ENCODE measurements at regions not wholly inside any gene's neighbourhood (a gene's known extent, or its start where the extent isn't known, plus 50 kb on each side); places are given as distances from the start of the nearest gene placed in this dataset.

- Histone ChIP-seq H3K4me3 (ENCODE audit: low read length in 2 of 2) (no peak overlapping the region), H3K9ac (ENCODE audit: low read depth in 1 of 2, low read length in 2 of 2) (no peak overlapping the region), H3K27me3 (ENCODE audit: control insufficient read depth in 2 of 2, insufficient read depth in 2 of 2, low read length in 2 of 2) (no peaks in the 10 kb centered on the region), H3K9me3 (ENCODE audit: control insufficient read depth in 2 of 2, low read length in 2 of 2) (no peaks in the 10 kb centered on the region), H3K36me3 (ENCODE audit: control insufficient read depth in 2 of 2, insufficient read depth in 2 of 2, low read length in 2 of 2) (no peaks in the 10 kb centered on the region), H3K27ac (ENCODE audit: low read depth in 2 of 2, low read length in 2 of 2) (no peak overlapping the region), H3K4me1 (ENCODE audit: control insufficient read depth in 2 of 2, insufficient read depth in 2 of 2, low read length in 2 of 2) (no peaks in the 10 kb centered on the region)
These were observed 167.1 kb upstream of the NECTIN3 start for GRCh38 chr3:110904520-110904890.

GRCh38 chr3:110905121-110905520, 166.5 kb upstream of the NECTIN3 start:
- Histone ChIP-seq H3K4me1 (ENCODE audit: control insufficient read depth in 2 of 2, insufficient read depth in 2 of 2, low read length in 2 of 2) (no peaks in the 10 kb centered on the region), H3K27me3 (ENCODE audit: control insufficient read depth in 2 of 2, insufficient read depth in 2 of 2, low read length in 2 of 2) (no peaks in the 10 kb centered on the region), H3K4me3 (ENCODE audit: low read length in 2 of 2) (no peak overlapping the region)

GRCh38 chr3:110909839-110910238, 161.8 kb upstream of the NECTIN3 start:
- no peak overlapping the region for H3K27ac ChIP-seq (ENCODE audit: low read depth in 2 of 2, low read length in 2 of 2)
- no peak overlapping the region for H3K4me3 ChIP-seq (ENCODE audit: low read length in 2 of 2)
- H3K9ac ChIP-seq (ENCODE audit: low read depth in 1 of 2, low read length in 2 of 2) = no peak overlapping the region
- H3K4me1 ChIP-seq (ENCODE audit: control insufficient read depth in 2 of 2, insufficient read depth in 2 of 2, low read length in 2 of 2) = no peaks in the 10 kb centered on the region
- no peaks in the 10 kb centered on the region for H3K36me3 ChIP-seq (ENCODE audit: control insufficient read depth in 2 of 2, insufficient read depth in 2 of 2, low read length in 2 of 2)
- H3K27me3 ChIP-seq (ENCODE audit: control insufficient read depth in 2 of 2, insufficient read depth in 2 of 2, low read length in 2 of 2) = no peaks in the 10 kb centered on the region
- H3K9me3 ChIP-seq (ENCODE audit: control insufficient read depth in 2 of 2, low read length in 2 of 2) = no peaks in the 10 kb centered on the region

More at GRCh38 chr3:110905121-110905520, 166.5 kb upstream of the NECTIN3 start:
- H3K27ac ChIP-seq (ENCODE audit: low read depth in 2 of 2, low read length in 2 of 2) = no peak overlapping the region
- no peak overlapping the region for H3K9ac ChIP-seq (ENCODE audit: low read depth in 1 of 2, low read length in 2 of 2)
- H3K36me3 ChIP-seq (ENCODE audit: control insufficient read depth in 2 of 2, insufficient read depth in 2 of 2, low read length in 2 of 2) = no peaks in the 10 kb centered on the region
- no peaks in the 10 kb centered on the region for H3K9me3 ChIP-seq (ENCODE audit: control insufficient read depth in 2 of 2, low read length in 2 of 2)

- H3K9me3 ChIP-seq (ENCODE audit: control insufficient read depth in 2 of 2, low read length in 2 of 2) = no peaks in the 10 kb centered on the region
- no peaks in the 10 kb centered on the region for H3K4me1 ChIP-seq (ENCODE audit: control insufficient read depth in 2 of 2, insufficient read depth in 2 of 2, low read length in 2 of 2)
- H3K4me3 ChIP-seq (ENCODE audit: low read length in 2 of 2) = no peak overlapping the region
- no peaks in the 10 kb centered on the region for H3K27me3 ChIP-seq (ENCODE audit: control insufficient read depth in 2 of 2, insufficient read depth in 2 of 2, low read length in 2 of 2)
- H3K27ac ChIP-seq (ENCODE audit: low read depth in 2 of 2, low read length in 2 of 2) = no peak overlapping the region
- no peaks in the 10 kb centered on the region for H3K36me3 ChIP-seq (ENCODE audit: control insufficient read depth in 2 of 2, insufficient read depth in 2 of 2, low read length in 2 of 2)
- no peak overlapping the region for H3K9ac ChIP-seq (ENCODE audit: low read depth in 1 of 2, low read length in 2 of 2)
These were observed 161.2 kb upstream of the NECTIN3 start for GRCh38 chr3:110910346-110910955.

- Histone ChIP-seq H3K36me3 (ENCODE audit: control insufficient read depth in 2 of 2, insufficient read depth in 2 of 2, low read length in 2 of 2) (no peaks in the 10 kb centered on the region), H3K9ac (ENCODE audit: low read depth in 1 of 2, low read length in 2 of 2) (no peak overlapping the region), H3K4me1 (ENCODE audit: control insufficient read depth in 2 of 2, insufficient read depth in 2 of 2, low read length in 2 of 2) (no peaks in the 10 kb centered on the region), H3K4me3 (ENCODE audit: low read length in 2 of 2) (no peak overlapping the region), H3K9me3 (ENCODE audit: control insufficient read depth in 2 of 2, low read length in 2 of 2) (no peaks in the 10 kb centered on the region), H3K27me3 (ENCODE audit: control insufficient read depth in 2 of 2, insufficient read depth in 2 of 2, low read length in 2 of 2) (no peaks in the 10 kb centered on the region), H3K27ac (ENCODE audit: low read depth in 2 of 2, low read length in 2 of 2) (no peak overlapping the region)
These were observed 152.7 kb upstream of the NECTIN3 start for GRCh38 chr3:110918963-110919362.

GRCh38 chr3:110925798-110926197, 145.8 kb upstream of the NECTIN3 start:
- Histone ChIP-seq H3K27me3 (ENCODE audit: control insufficient read depth in 2 of 2, insufficient read depth in 2 of 2, low read length in 2 of 2) (no peaks in the 10 kb centered on the region), H3K27ac (ENCODE audit: low read depth in 2 of 2, low read length in 2 of 2) (no peak overlapping the region), H3K9ac (ENCODE audit: low read depth in 1 of 2, low read length in 2 of 2) (no peak overlapping the region), H3K4me1 (ENCODE audit: control insufficient read depth in 2 of 2, insufficient read depth in 2 of 2, low read length in 2 of 2) (no peaks in the 10 kb centered on the region), H3K36me3 (ENCODE audit: control insufficient read depth in 2 of 2, insufficient read depth in 2 of 2, low read length in 2 of 2) (no peaks in the 10 kb centered on the region), H3K9me3 (ENCODE audit: control insufficient read depth in 2 of 2, low read length in 2 of 2) (no peaks in the 10 kb centered on the region), H3K4me3 (ENCODE audit: low read length in 2 of 2) (no peak overlapping the region)

GRCh38 chr3:110928016-110928662, 143.5 kb upstream of the NECTIN3 start:
- H3K4me3 ChIP-seq (ENCODE audit: low read length in 2 of 2) = no peak overlapping the region
- H3K27me3 ChIP-seq (ENCODE audit: control insufficient read depth in 2 of 2, insufficient read depth in 2 of 2, low read length in 2 of 2) = no peaks in the 10 kb centered on the region
- H3K9ac ChIP-seq (ENCODE audit: low read depth in 1 of 2, low read length in 2 of 2) = no peak overlapping the region
- no peak overlapping the region for H3K27ac ChIP-seq (ENCODE audit: low read depth in 2 of 2, low read length in 2 of 2)
- H3K36me3 ChIP-seq (ENCODE audit: control insufficient read depth in 2 of 2, insufficient read depth in 2 of 2, low read length in 2 of 2) = no peaks in the 10 kb centered on the region
- H3K4me1 ChIP-seq (ENCODE audit: control insufficient read depth in 2 of 2, insufficient read depth in 2 of 2, low read length in 2 of 2) = no peaks in the 10 kb centered on the region
- H3K9me3 ChIP-seq (ENCODE audit: control insufficient read depth in 2 of 2, low read length in 2 of 2) = no peaks in the 10 kb centered on the region

- H3K27ac ChIP-seq (ENCODE audit: low read depth in 2 of 2, low read length in 2 of 2) = no peak overlapping the region
- H3K9ac ChIP-seq (ENCODE audit: low read depth in 1 of 2, low read length in 2 of 2) = no peak overlapping the region
- H3K36me3 ChIP-seq (ENCODE audit: control insufficient read depth in 2 of 2, insufficient read depth in 2 of 2, low read length in 2 of 2) = no peaks in the 10 kb centered on the region
- no peaks in the 10 kb centered on the region for H3K27me3 ChIP-seq (ENCODE audit: control insufficient read depth in 2 of 2, insufficient read depth in 2 of 2, low read length in 2 of 2)
- no peaks in the 10 kb centered on the region for H3K9me3 ChIP-seq (ENCODE audit: control insufficient read depth in 2 of 2, low read length in 2 of 2)
- H3K4me3 ChIP-seq (ENCODE audit: low read length in 2 of 2) = no peak overlapping the region
- H3K4me1 ChIP-seq (ENCODE audit: control insufficient read depth in 2 of 2, insufficient read depth in 2 of 2, low read length in 2 of 2) = no peaks in the 10 kb centered on the region
These were observed 141.8 kb upstream of the NECTIN3 start for GRCh38 chr3:110929816-110930215.

- Histone ChIP-seq H3K4me3 (ENCODE audit: low read length in 2 of 2) (no peak overlapping the region), H3K36me3 (ENCODE audit: control insufficient read depth in 2 of 2, insufficient read depth in 2 of 2, low read length in 2 of 2) (no peaks in the 10 kb centered on the region), H3K9me3 (ENCODE audit: control insufficient read depth in 2 of 2, low read length in 2 of 2) (no peaks in the 10 kb centered on the region), H3K27me3 (ENCODE audit: control insufficient read depth in 2 of 2, insufficient read depth in 2 of 2, low read length in 2 of 2) (no peaks in the 10 kb centered on the region), H3K4me1 (ENCODE audit: control insufficient read depth in 2 of 2, insufficient read depth in 2 of 2, low read length in 2 of 2) (no peaks in the 10 kb centered on the region), H3K9ac (ENCODE audit: low read depth in 1 of 2, low read length in 2 of 2) (no peak overlapping the region), H3K27ac (ENCODE audit: low read depth in 2 of 2, low read length in 2 of 2) (no peak overlapping the region)
These were observed 139.0 kb upstream of the NECTIN3 start for GRCh38 chr3:110932567-110932966.

- Histone ChIP-seq H3K27me3 (ENCODE audit: control insufficient read depth in 2 of 2, insufficient read depth in 2 of 2, low read length in 2 of 2) (no peaks in the 10 kb centered on the region), H3K4me3 (ENCODE audit: low read length in 2 of 2) (no peak overlapping the region), H3K9me3 (ENCODE audit: control insufficient read depth in 2 of 2, low read length in 2 of 2) (no peaks in the 10 kb centered on the region), H3K27ac (ENCODE audit: low read depth in 2 of 2, low read length in 2 of 2) (no peak overlapping the region), H3K9ac (ENCODE audit: low read depth in 1 of 2, low read length in 2 of 2) (no peak overlapping the region), H3K36me3 (ENCODE audit: control insufficient read depth in 2 of 2, insufficient read depth in 2 of 2, low read length in 2 of 2) (no peaks in the 10 kb centered on the region), H3K4me1 (ENCODE audit: control insufficient read depth in 2 of 2, insufficient read depth in 2 of 2, low read length in 2 of 2) (no peaks in the 10 kb centered on the region)
These were observed 137.7 kb upstream of the NECTIN3 start for GRCh38 chr3:110933821-110934426.
